ENCODE measurements at regions not wholly inside any gene's neighbourhood (a gene's known extent, or its start where the extent isn't known, plus 50 kb on each side); places are given as distances from the start of the nearest gene placed in this dataset.
A peak's percentile ranks its signal among the peaks of the same experiment; 100 is the strongest.

DNA sequence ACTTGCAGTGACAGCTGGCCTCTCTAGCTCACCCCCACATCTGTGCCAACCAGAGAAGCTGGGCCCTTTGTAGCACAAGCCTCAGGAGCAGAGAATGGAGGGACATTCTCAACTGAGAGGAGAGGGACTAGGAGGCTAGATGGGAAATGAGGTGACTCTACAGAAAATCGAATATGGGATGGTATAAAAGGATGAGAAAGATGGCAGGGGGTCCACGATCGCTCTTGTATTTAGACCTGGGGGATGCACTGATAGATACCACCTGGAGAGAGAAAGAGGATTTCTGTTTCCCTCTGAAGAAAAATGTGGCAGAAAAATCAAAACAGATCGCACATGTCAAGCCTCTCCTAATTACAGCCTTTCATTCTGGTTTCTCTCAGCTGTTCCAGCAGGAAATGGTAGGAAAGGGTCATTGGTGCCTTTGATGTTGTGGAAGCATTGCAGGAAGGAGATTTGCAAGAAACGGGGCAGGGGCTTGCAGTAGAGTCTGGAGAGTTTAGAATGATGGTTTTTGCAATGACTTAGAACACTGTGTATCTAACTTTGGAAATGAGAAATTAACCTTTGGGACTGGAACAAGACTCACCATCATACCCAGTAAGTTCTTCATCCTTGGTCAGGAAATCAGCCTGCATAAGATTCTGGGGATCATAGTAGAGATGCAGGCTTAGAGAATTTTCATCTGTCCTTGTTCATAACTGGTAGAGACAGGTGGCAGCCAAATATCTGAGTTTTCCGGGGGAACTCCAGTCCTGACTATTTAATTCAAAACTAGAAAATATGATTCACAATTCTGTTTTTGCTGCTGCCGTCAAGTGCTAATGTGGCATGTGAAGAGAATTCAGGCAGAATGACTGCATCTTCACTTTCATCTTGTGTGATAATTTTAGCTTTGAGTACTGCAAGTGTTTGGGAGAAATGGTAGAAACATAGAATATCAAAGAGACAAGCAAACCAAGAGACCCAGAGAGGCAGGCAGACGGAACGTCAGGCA, 98.8 kb downstream of the DAD1 start:
- FAIRE-seq (no peak), ATAC-seq (no peak), DNase-seq (ENCODE audit: low spot score) (no peak)
- H3K36me3 ChIP-seq (replicated peaks in 1 of 2; ENCODE audit: control insufficient read depth in 1 of 2, insufficient read depth in 2 of 2, low read length in 2 of 2), result no peaks in the 10 kb centered on the region
- H3K9ac ChIP-seq (ENCODE audit: insufficient read depth, low read depth, low read length), result no peak overlapping the region
- no peaks in the 10 kb centered on the region for H4K20me1 ChIP-seq (ENCODE audit: insufficient read depth, low read length)
- no peak overlapping the region for H3K27ac ChIP-seq (ENCODE audit: extremely low read length, insufficient read depth, low read length)
- H3K79me2 ChIP-seq (ENCODE audit: insufficient read depth, low read length), result no peaks in the 10 kb centered on the region
- intact Hi-C loops (cut with micrococcal nuclease; ENCODE audit: unreplicated experiment), result no loop called here
- no TSS peak for BruUV-seq (replicated peaks)
- H3K4me3 ChIP-seq (replicated peaks in 1 of 3; ENCODE audit: insufficient read depth in 1 of 3, low read depth in 2 of 3, low read length in 3 of 3), result no peak overlapping the region
- in situ Hi-C loops (cut with HindIII; ENCODE audit: extremely low pct_ligation_motif_present, low pct_unique_long_range_greater_than_20kb), result no loop called here
- no peaks in the 10 kb centered on the region for H3K9me3 ChIP-seq (ENCODE audit: low read length)
- WGBS (ENCODE audit: low lambda C conversion rate), result 17% methylated on average over 9 of the region's 9 CpGs
- H3K4me2 ChIP-seq (ENCODE audit: low read depth, low read length), result no peak overlapping the region
- H3K27me3 ChIP-seq (ENCODE audit: control insufficient read depth in 1 of 2, insufficient read depth in 2 of 2, low read length in 2 of 2), result peaks cover 2 to 36% of the 10 kb centered on the region in 2 experiments; a peak in 3 of 5 replicates
- ChIA-PET POLR2A (no interaction called here), CTCF (ENCODE audit: low intra/inter-chr PET ratio, low total read pairs) (no interaction called here)
- TF ChIP-seq LCORL (IDR thresholded peaks at IDR 0.05) (no peak), LCORL (CRISPR knock-in tag; IDR thresholded peaks at IDR 0.05) (no peak), HMG20B (CRISPR knock-in tag; conservative IDR thresholded peaks at IDR 0.05) (no peak), ZBTB7A (CRISPR knock-in tag; IDR thresholded peaks at IDR 0.05) (no peak), DNMT1 (CRISPR knock-in tag; IDR thresholded peaks at IDR 0.05) (no peak), TBX2 (CRISPR knock-in tag; IDR thresholded peaks at IDR 0.05; ENCODE audit: borderline replicate concordance) (no peak), MED1 (CRISPR knock-in tag; IDR thresholded peaks at IDR 0.05) (no peak), HHEX (CRISPR knock-in tag; IDR thresholded peaks at IDR 0.05) (no peak)
- TF ChIP-seq, protein P1, sequence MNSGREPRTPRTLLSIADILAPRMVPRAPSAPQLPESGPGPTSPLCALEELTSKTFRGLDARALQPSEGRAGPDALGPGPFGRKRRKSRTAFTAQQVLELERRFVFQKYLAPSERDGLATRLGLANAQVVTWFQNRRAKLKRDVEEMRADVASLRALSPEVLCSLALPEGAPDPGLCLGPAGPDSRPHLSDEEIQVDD (CRISPR knock-in tag; IDR thresholded peaks at IDR 0.05; ENCODE audit: borderline replicate concordance), result no peak
- no peak overlapping the region for H2AFZ ChIP-seq (ENCODE audit: low read length)
- no peaks in the 10 kb centered on the region for H3K4me1 ChIP-seq (ENCODE audit: insufficient read depth, low read length)

DNA sequence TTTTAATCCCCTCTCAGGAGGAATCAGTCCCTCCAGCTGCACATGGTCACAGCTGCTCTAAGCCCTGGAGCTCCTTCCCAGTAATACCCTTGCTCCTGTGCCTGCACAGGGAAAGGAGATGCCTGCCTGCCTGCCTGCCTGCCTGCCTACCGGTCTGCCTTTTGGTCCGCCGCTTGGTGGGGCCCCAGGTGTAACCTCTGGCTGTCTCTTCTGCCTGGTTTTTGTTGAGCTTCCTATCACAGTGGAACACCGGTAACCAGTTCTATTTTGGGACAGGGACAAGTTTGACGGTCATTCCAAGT, 99.8 kb downstream of the DAD1 start:
- H3K79me2 ChIP-seq (ENCODE audit: insufficient read depth, low read length), result no peaks in the 10 kb centered on the region
- H3K27me3 ChIP-seq (ENCODE audit: control insufficient read depth in 1 of 2, insufficient read depth in 2 of 2, low read length in 2 of 2), result peaks cover 2 to 44% of the 10 kb centered on the region in 2 experiments; a peak in 3 of 5 replicates
- no peaks in the 10 kb centered on the region for H3K36me3 ChIP-seq (replicated peaks in 1 of 2; ENCODE audit: control insufficient read depth in 1 of 2, insufficient read depth in 2 of 2, low read length in 2 of 2)
- TF ChIP-seq JUNB (CRISPR knock-in tag; IDR thresholded peaks at IDR 0.05; ENCODE audit: borderline replicate concordance) (no peak), ETV5 (CRISPR knock-in tag; IDR thresholded peaks at IDR 0.05; ENCODE audit: borderline replicate concordance) (no peak)
- TF ChIP-seq, protein P2, sequence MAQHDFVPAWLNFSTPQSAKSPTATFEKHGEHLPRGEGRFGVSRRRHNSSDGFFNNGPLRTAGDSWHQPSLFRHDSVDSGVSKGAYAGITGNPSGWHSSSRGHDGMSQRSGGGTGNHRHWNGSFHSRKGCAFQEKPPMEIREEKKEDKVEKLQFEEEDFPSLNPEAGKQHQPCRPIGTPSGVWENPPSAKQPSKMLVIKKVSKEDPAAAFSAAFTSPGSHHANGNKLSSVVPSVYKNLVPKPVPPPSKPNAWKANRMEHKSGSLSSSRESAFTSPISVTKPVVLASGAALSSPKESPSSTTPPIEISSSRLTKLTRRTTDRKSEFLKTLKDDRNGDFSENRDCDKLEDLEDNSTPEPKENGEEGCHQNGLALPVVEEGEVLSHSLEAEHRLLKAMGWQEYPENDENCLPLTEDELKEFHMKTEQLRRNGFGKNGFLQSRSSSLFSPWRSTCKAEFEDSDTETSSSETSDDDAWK (CRISPR knock-in tag; IDR thresholded peaks at IDR 0.05), result no peak
- TF ChIP-seq, protein P3, sequence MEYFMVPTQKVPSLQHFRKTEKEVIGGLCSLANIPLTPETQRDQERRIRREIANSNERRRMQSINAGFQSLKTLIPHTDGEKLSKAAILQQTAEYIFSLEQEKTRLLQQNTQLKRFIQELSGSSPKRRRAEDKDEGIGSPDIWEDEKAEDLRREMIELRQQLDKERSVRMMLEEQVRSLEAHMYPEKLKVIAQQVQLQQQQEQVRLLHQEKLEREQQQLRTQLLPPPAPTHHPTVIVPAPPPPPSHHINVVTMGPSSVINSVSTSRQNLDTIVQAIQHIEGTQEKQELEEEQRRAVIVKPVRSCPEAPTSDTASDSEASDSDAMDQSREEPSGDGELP (IDR thresholded peaks at IDR 0.05; ENCODE audit: borderline replicate concordance, low read depth), result no peak
- TF ChIP-seq, protein P4, sequence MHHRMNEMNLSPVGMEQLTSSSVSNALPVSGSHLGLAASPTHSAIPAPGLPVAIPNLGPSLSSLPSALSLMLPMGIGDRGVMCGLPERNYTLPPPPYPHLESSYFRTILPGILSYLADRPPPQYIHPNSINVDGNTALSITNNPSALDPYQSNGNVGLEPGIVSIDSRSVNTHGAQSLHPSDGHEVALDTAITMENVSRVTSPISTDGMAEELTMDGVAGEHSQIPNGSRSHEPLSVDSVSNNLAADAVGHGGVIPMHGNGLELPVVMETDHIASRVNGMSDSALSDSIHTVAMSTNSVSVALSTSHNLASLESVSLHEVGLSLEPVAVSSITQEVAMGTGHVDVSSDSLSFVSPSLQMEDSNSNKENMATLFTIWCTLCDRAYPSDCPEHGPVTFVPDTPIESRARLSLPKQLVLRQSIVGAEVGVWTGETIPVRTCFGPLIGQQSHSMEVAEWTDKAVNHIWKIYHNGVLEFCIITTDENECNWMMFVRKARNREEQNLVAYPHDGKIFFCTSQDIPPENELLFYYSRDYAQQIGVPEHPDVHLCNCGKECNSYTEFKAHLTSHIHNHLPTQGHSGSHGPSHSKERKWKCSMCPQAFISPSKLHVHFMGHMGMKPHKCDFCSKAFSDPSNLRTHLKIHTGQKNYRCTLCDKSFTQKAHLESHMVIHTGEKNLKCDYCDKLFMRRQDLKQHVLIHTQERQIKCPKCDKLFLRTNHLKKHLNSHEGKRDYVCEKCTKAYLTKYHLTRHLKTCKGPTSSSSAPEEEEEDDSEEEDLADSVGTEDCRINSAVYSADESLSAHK (CRISPR knock-in tag; IDR thresholded peaks at IDR 0.05; ENCODE audit: borderline replicate concordance), result no peak
- in situ Hi-C loops (cut with HindIII; ENCODE audit: extremely low pct_ligation_motif_present, low pct_unique_long_range_greater_than_20kb) (no loop called here), intact Hi-C loops (cut with micrococcal nuclease; ENCODE audit: unreplicated experiment) (no loop called here)
- no peaks in the 10 kb centered on the region for H3K4me1 ChIP-seq (ENCODE audit: insufficient read depth, low read length)
- no peaks in the 10 kb centered on the region for H4K20me1 ChIP-seq (ENCODE audit: insufficient read depth, low read length)
- peak; percentile 40 for ATAC-seq
- H3K9ac ChIP-seq (ENCODE audit: insufficient read depth, low read depth, low read length), result no peak overlapping the region
- FAIRE-seq, result no peak
- no TSS peak for BruUV-seq (replicated peaks)
- H2AFZ ChIP-seq (ENCODE audit: low read length), result no peak overlapping the region
- POLR2A ChIA-PET, result no interaction called here
- no peak overlapping the region for H3K4me2 ChIP-seq (ENCODE audit: low read depth, low read length)
- H3K4me3 ChIP-seq (replicated peaks in 1 of 3; ENCODE audit: insufficient read depth in 1 of 3, low read depth in 2 of 3, low read length in 3 of 3), result no peak overlapping the region
- WGBS (ENCODE audit: low lambda C conversion rate), result 19% methylated on average over 5 of the region's 5 CpGs
- DNase-seq (ENCODE audit: low spot score), result no peak
- no peak overlapping the region for H3K27ac ChIP-seq (ENCODE audit: extremely low read length, insufficient read depth, low read length)
- CTCF ChIA-PET (ENCODE audit: low intra/inter-chr PET ratio, low total read pairs), result no interaction called here
- no peaks in the 10 kb centered on the region for H3K9me3 ChIP-seq (ENCODE audit: low read length)

Measured in HepG2 (cell line).